Kidney epithelial cell (primary cell): ENCODE measurements at regions not wholly inside any gene's neighbourhood (a gene's known extent, or its start where the extent isn't known, plus 50 kb on each side); places are given as distances from the start of the nearest gene placed in this dataset.

Experiments used
- DNase-seq: peaks from one replicate; pipeline ENCODE4 v3.0.0-alpha.2; 2010; ENCODE audit warnings: low read depth
- H3K27me3 ChIP-seq: 2 replicates; pipeline ENCODE4 v1.6.0; 2011; ENCODE audit warnings: low read length; ENCODE audit not compliant: control insufficient read depth, insufficient read depth
- H3K36me3 ChIP-seq: 2 replicates; pipeline ENCODE4 v1.5.1; 2011; ENCODE audit warnings: low read length; ENCODE audit not compliant: control insufficient read depth, insufficient read depth
- H3K4me3 ChIP-seq: 2 replicates; pipeline ENCODE4 v1.5.1; 2011; ENCODE audit warnings: low read depth, mild to moderate bottlenecking, control low read depth, low read length
- TF ChIP-seq, protein P1 (sequence below): IDR thresholded peaks from 2 replicates; pipeline ENCODE4 v1.5.1; 2011; ENCODE audit warnings: mild to moderate bottlenecking, moderate library complexity, low read length, control low read depth, inconsistent platforms; ENCODE audit not compliant: insufficient read depth, poor library complexity, severe bottlenecking

DNA sequence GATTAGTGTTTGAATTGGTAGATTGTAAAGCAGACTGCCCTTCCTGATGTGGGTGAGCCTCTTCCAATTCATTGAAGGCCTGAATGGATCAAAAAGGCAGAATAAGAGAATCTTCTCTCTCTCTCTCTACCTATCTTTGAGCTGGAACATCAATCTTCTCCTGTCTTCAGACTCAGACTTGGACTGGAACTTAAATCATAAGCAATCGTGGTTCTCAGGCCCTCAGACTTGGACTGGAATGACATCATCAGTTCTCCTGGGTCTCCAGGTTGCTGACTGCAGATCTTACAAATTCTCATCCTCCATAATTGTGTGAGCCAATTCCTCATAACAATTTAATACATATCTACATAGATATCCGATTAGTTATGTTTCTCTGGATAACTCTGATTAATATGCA is 66.8 kb downstream of the IER5 start:
- Histone ChIP-seq H3K27me3 (no peaks in the 10 kb centered on the region), H3K36me3 (no peaks in the 10 kb centered on the region), H3K4me3 (no peak overlapping the region)
- TF ChIP-seq, protein P1, sequence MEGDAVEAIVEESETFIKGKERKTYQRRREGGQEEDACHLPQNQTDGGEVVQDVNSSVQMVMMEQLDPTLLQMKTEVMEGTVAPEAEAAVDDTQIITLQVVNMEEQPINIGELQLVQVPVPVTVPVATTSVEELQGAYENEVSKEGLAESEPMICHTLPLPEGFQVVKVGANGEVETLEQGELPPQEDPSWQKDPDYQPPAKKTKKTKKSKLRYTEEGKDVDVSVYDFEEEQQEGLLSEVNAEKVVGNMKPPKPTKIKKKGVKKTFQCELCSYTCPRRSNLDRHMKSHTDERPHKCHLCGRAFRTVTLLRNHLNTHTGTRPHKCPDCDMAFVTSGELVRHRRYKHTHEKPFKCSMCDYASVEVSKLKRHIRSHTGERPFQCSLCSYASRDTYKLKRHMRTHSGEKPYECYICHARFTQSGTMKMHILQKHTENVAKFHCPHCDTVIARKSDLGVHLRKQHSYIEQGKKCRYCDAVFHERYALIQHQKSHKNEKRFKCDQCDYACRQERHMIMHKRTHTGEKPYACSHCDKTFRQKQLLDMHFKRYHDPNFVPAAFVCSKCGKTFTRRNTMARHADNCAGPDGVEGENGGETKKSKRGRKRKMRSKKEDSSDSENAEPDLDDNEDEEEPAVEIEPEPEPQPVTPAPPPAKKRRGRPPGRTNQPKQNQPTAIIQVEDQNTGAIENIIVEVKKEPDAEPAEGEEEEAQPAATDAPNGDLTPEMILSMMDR: no peak
- no peak for DNase-seq

DNA sequence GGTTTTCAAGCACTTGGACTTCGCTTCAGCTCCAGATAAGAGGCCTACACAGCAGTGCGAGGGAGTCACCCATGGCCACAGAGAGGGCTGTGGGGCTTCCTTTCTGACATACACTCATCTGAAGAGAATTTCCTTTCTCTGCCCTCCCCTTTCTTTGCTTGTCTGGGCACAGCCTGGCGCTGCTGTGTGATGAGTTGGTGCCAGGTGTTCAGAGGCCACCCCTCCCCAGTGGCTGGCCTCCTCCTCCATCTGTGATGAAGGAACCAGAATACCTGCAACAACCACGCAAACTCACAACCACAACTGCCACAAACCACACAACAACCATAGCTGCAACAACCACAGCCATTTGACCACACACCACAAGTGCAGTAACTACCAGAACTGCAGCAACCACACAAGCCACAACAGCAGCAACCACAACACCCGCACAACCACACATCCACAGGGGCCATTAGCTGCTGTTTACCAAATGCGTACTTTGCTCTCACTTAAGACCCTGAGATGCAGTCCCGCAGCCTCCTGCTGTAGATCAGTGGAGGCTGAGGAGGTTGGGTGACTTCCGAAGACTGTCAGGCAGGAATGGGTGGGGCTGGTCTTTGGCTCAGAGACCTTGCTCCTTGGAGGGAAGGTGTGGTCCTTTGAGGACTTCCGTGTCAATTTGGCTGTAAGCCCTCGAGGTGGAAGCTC is 71.1 kb downstream of the IER5 start:
- Histone ChIP-seq H3K4me3 (no peak overlapping the region), H3K27me3 (no peaks in the 10 kb centered on the region), H3K36me3 (no peaks in the 10 kb centered on the region)
- TF ChIP-seq, protein P1: no peak
- no peak for DNase-seq

DNA sequence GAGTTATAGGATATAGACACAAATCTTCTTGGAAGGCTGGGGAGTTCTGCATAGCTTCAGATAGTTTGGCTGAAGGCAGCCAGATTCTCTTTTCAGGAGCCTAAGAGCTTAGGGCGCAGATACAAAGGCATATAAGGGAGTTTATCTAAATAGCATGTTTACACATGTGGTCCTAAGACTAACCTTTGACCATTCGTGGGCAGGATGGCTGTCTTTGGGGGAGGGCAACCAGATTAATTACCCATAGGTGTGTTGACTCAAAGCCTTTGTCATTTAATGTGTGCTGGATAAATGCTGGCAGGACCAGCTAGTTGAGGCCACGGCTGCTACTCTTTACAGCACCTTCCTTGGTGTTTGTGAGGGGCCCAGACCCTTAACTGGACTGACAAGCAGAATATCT is 71.8 kb downstream of the IER5 start:
- no peaks in the 10 kb centered on the region for H3K36me3 ChIP-seq
- no peaks in the 10 kb centered on the region for H3K27me3 ChIP-seq
- TF ChIP-seq, protein P1: no peak
- H3K4me3 ChIP-seq: no peak overlapping the region
- no peak for DNase-seq

DNA sequence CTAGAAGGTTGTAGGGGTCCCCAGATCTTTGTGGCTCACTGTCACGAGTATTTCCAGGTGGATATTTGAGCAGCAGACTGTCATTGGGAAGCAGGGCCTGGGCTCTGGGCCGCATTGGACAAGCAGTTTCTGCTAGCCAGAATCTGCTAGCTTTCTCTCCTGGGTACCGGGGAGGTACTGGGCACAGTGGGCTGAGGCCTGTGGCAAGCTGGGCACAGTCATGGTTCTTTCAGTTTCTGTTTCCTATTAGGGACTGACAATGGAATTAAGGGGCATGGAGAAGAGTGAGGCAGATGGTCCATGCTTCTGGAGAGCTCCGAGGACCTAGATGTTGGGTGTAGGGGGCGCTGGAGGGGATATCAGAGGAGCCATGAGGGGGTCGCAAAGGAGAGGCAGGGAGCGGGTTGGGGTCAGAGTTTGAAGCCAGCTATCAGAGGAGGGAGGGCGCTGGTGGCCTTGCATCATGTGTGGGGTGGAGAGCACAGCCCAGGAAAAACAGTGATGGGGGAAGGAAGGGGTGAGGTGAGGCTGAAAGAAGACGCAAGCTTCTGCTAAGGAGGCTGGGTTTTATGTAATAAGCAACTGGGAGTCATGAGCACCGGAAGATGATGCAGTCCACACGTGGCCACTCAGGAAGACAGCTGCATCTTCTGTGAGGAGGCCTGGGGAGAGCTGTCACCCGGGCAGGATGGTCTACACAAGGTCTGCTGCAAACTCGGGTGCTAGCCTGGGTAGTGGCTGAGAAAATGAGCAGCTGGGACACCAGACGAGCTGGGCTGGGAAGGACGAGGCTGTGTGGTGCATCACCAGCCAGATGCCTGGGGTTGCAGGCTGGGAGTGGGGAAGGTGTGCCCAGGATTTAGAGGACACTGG is 72.7 kb downstream of the IER5 start:
- H3K36me3 ChIP-seq: no peaks in the 10 kb centered on the region
- DNase-seq: no peak
- H3K4me3 ChIP-seq: no peak overlapping the region
- TF ChIP-seq, protein P1: no peak
- H3K27me3 ChIP-seq: no peaks in the 10 kb centered on the region

DNA sequence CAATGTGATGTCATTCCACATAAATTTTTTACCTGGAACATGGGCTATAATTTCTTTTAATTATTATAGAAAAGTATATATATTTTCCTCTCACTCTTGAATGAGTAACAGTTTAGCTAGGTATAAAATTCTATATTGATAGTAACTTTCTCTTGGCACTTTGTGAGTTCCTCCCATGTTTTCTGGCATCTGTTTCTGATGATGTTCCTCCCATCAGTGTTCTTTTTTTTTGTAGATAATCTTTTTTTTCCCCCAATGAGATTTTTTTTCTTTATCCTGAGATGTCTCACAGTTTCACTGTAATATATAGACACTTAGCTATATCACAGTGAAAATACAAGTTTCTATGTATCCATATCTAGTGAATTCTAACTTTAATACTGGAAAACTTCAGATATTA is 75.2 kb downstream of the IER5 start:
- no peaks in the 10 kb centered on the region for H3K27me3 ChIP-seq
- H3K4me3 ChIP-seq: no peak overlapping the region
- no peaks in the 10 kb centered on the region for H3K36me3 ChIP-seq
- TF ChIP-seq, protein P1: no peak
- no peak for DNase-seq
